B cell (primary cell): ENCODE measurements at regions not wholly inside any gene's neighbourhood (a gene's known extent, or its start where the extent isn't known, plus 50 kb on each side); places are given as distances from the start of the nearest gene placed in this dataset.

Experiments used
- ATAC-seq: fragments of 200-7000 bp; cut with Tn5 transposase; one replicate; pipeline ENCODE4 v1.10.0; 2021; ENCODE audit warnings: low read depth, mild to moderate bottlenecking, moderate number of reproducible peaks, moderate library complexity
- CTCF ChIA-PET: fragments of 350-600 bp; sonication (Branson Sonifier 250); formaldehyde crosslinking; loops from one replicate; lab custom pipeline; 2021; ENCODE audit warnings: antibody characterized with exemption, inconsistent platforms; lab: Charles Lee
- POLR2A ChIA-PET: fragments of 350-600 bp; sonication (Branson Sonifier 250); formaldehyde crosslinking; loops from one replicate; lab custom pipeline; 2021; ENCODE audit warnings: antibody characterized with exemption; lab: Charles Lee
- DNase-seq: peaks from one replicate; pipeline ENCODE4 v3.0.0; 2013
- H2AFZ ChIP-seq: 2 replicates; pipeline ENCODE4 v1.6.1; 2012; ENCODE audit warnings: mild to moderate bottlenecking, low read depth, low read length; ENCODE audit not compliant: insufficient read depth, poor library complexity, severe bottlenecking
- H3K27ac ChIP-seq, 2 donors: 1 replicate in 1 of 2; 2 replicates in 1 of 2; pipeline ENCODE4 v1.5.1; 2012 to 2013; ENCODE audit warnings: low read length in 2 of 2, mild to moderate bottlenecking in 2 of 2, moderate library complexity in 1 of 2
- H3K27me3 ChIP-seq, 4 experiments: fragments of 200-600 bp in 1 of 4; sonication (generic) in 1 of 4; replicated peaks in 1 of 4; 1 replicate in 2 of 4; 2 replicates in 2 of 4; pipeline versions ENCODE4 v1.6.1 to v1.7.0; 2013 to 2016; ENCODE audit warnings: low read length in 3 of 4, mild to moderate bottlenecking in 2 of 4, mixed read lengths in 1 of 4, moderate library complexity in 1 of 4; ENCODE audit not compliant: insufficient read depth in 4 of 4, control insufficient read depth in 3 of 4; ENCODE audit errors: control extremely low read depth in 1 of 4
- H3K36me3 ChIP-seq, 2 experiments: replicated peaks in 1 of 2; 1 replicate in 1 of 2; 2 replicates in 1 of 2; pipeline versions ENCODE4 v1.6.1 to v1.7.1; 2013; ENCODE audit warnings: low read length in 1 of 2; ENCODE audit not compliant: insufficient read depth in 2 of 2, control insufficient read depth in 1 of 2; ENCODE audit errors: control extremely low read depth in 1 of 2, extremely low read depth in 1 of 2
- H3K4me1 ChIP-seq, 2 donors: fragments of 200-600 bp in 1 of 2; sonication (generic) in 1 of 2; 1 replicate in 1 of 2; 2 replicates in 1 of 2; pipeline versions ENCODE4 v1.5.1 to v1.6.1; 2013 to 2017; ENCODE audit warnings: low read length in 2 of 2; ENCODE audit not compliant: control insufficient read depth in 2 of 2, insufficient read depth in 2 of 2
- H3K4me2 ChIP-seq: replicated peaks from 2 replicates; pipeline ENCODE3; 2012; ENCODE audit warnings: mild to moderate bottlenecking, low read depth, low read length; ENCODE audit not compliant: poor library complexity, severe bottlenecking
- H3K4me3 ChIP-seq, 5 experiments: fragments of 200-600 bp in 1 of 5; sonication (generic) in 1 of 5; 1 replicate in 3 of 5; 2 replicates in 2 of 5; pipeline versions ENCODE4 v1.5.1 to v1.7.0; 2011 to 2016; ENCODE audit warnings: low read length in 4 of 5, mild to moderate bottlenecking in 4 of 5, low read depth in 2 of 5, control low read depth in 1 of 5, moderate library complexity in 1 of 5; ENCODE audit not compliant: insufficient read depth in 1 of 5; ENCODE audit errors: control extremely low read depth in 1 of 5, extremely low read depth in 1 of 5
- H3K79me2 ChIP-seq: fragments of 200-600 bp; sonication (generic); one replicate; pipeline ENCODE4 v1.6.0; 2016; ENCODE audit warnings: low read length; ENCODE audit not compliant: control insufficient read depth, insufficient read depth
- H3K9ac ChIP-seq: fragments of 200-600 bp; sonication (generic); 2 replicates; pipeline ENCODE4 v1.6.1; 2017; ENCODE audit warnings: mild to moderate bottlenecking, low read length, moderate library complexity
- H3K9me3 ChIP-seq, 3 donors: one replicate each; pipeline versions ENCODE4 v1.6.1 to v1.7.1; 2013; ENCODE audit warnings: low read length in 2 of 3; ENCODE audit not compliant: control insufficient read depth in 2 of 3, insufficient read depth in 1 of 3; ENCODE audit errors: control extremely low read depth in 1 of 3
- H4K20me1 ChIP-seq: 2 replicates; pipeline ENCODE4 v1.6.0; 2012; ENCODE audit warnings: mild to moderate bottlenecking, low read length; ENCODE audit not compliant: insufficient read depth, control insufficient read depth, poor library complexity, severe bottlenecking
- H3K27ac Mint-ChIP-seq: one replicate; pipeline ENCODE4 v1.8.0; 2021; ENCODE audit warnings: mixed read lengths
- H3K27me3 Mint-ChIP-seq: one replicate; pipeline ENCODE4 v1.8.0; 2021; ENCODE audit warnings: mixed read lengths
- H3K4me1 Mint-ChIP-seq: one replicate; pipeline ENCODE4 v1.8.0; 2021; ENCODE audit warnings: mixed read lengths
- H3K4me3 Mint-ChIP-seq: one replicate; pipeline ENCODE4 v1.8.0; 2021; ENCODE audit warnings: mixed read lengths
- H3K9me3 Mint-ChIP-seq: one replicate; pipeline ENCODE4 v1.8.0; 2022; ENCODE audit warnings: mixed read lengths; ENCODE audit not compliant: insufficient read depth
- CTCF ChIP-seq: fragments of 200-600 bp; IDR thresholded peaks from one replicate; pipeline ENCODE4 v1.8.0; 2022; ENCODE audit warnings: antibody characterized with exemption, mild to moderate bottlenecking
- EZH2 ChIP-seq: IDR thresholded peaks from 2 replicates; pipeline ENCODE4 v1.6.1; 2012; ENCODE audit warnings: borderline replicate concordance, low read depth, mild to moderate bottlenecking, moderate library complexity, low read length; ENCODE audit not compliant: insufficient read depth, poor library complexity, severe bottlenecking
- WGBS: methylation state at CpG from one replicate; pipeline ENCODE4 v1.1.5; 2013; ENCODE audit warnings: missing lambda C conversion rate; ENCODE audit not compliant: insufficient coverage; 5-methylcytosine and 5-hydroxymethylcytosine counted together
- intact Hi-C: fragments of 100-400 bp; cut with micrococcal nuclease; formaldehyde crosslinking; loops from one replicate; pipeline ENCODE4 v1.10.0; 2022

- H2AFZ ChIP-seq = no peak overlapping the region
- no peaks in the 10 kb centered on the region for H3K36me3 ChIP-seq
- POLR2A ChIA-PET = no interaction called here
- TF ChIP-seq EZH2 (no peak), CTCF (no peak)
- no peak overlapping the region for H3K4me2 ChIP-seq
- DNase-seq (no peak), ATAC-seq (no peak)
- 76% methylated on average over 8 of the region's 9 CpGs for WGBS
- Mint-ChIP-seq H3K4me3 (no peak overlapping the region), H3K9me3 (peaks cover 5% of the 10 kb centered on the region), H3K27ac (no peak overlapping the region), H3K27me3 (peaks cover 34% of the 10 kb centered on the region), H3K4me1 (no peaks in the 10 kb centered on the region)
- H3K27ac ChIP-seq = no peak overlapping the region
- no peaks in the 10 kb centered on the region for H3K4me1 ChIP-seq
- H3K4me3 ChIP-seq = no peak overlapping the region
- CTCF ChIA-PET = no interaction called here
- intact Hi-C loops = no loop called here
- no peak overlapping the region for H3K9ac ChIP-seq
- no peaks in the 10 kb centered on the region for H3K79me2 ChIP-seq
- no peaks in the 10 kb centered on the region for H4K20me1 ChIP-seq
- H3K27me3 ChIP-seq = peaks cover 0 to 9% (median 1%) of the 10 kb centered on the region in 4 experiments
- peaks cover 2 to 25% (median 6%) of the 10 kb centered on the region in 3 donors for H3K9me3 ChIP-seq
Observed at GRCh38 chr1:4275083-4275482, 375.0 kb upstream of the C1orf174 start.

DNA sequence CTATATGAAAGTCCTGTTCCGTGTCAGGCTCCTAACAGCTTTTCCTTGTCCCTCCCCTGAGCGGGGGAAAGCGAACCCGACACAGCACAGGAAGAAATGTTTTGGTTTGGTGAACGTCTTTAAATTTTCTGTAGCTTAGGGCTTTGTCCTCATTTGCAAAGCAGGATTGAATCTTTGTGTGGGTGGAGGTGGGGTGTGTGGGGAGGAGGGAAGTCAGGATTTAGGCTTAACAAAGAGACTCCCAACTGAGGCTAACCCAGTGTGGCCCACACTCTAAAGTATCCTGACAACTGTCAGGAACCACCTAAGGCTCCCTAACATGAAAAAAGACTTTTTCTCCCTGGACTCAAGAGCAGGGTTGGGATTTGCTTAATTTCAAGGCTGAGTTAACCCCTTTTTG is 376.2 kb upstream of the C1orf174 start:
- peaks cover 5% of the 10 kb centered on the region for H3K9me3 Mint-ChIP-seq
- H3K4me1 ChIP-seq = no peaks in the 10 kb centered on the region
- H3K4me1 Mint-ChIP-seq = no peaks in the 10 kb centered on the region
- intact Hi-C loops = no loop called here
- WGBS = 58% methylated on average over 5 of the region's 5 CpGs
- no peaks in the 10 kb centered on the region for H4K20me1 ChIP-seq
- ATAC-seq (no peak), DNase-seq (no peak)
- H3K27me3 Mint-ChIP-seq = peaks cover 30% of the 10 kb centered on the region
- no peak overlapping the region for H3K9ac ChIP-seq
- no peak overlapping the region for H3K27ac Mint-ChIP-seq
- H3K9me3 ChIP-seq = peaks cover 2 to 25% (median 6%) of the 10 kb centered on the region in 3 donors
- peaks cover 0 to 9% (median 3%) of the 10 kb centered on the region in 4 experiments for H3K27me3 ChIP-seq
- no peak overlapping the region for H2AFZ ChIP-seq
- no peak for TF ChIP-seq CTCF
- TF ChIP-seq EZH2 = no peak
- no peak overlapping the region for H3K27ac ChIP-seq
- no peaks in the 10 kb centered on the region for H3K79me2 ChIP-seq
- H3K4me3 ChIP-seq = no peak overlapping the region
- no peaks in the 10 kb centered on the region for H3K36me3 ChIP-seq
- H3K4me2 ChIP-seq = no peak overlapping the region
- H3K4me3 Mint-ChIP-seq = no peak overlapping the region
- POLR2A ChIA-PET = no interaction called here
- CTCF ChIA-PET = no interaction called here
